Osteocyte (in vitro differentiated cells): ENCODE measurements at regions not wholly inside any gene's neighbourhood (a gene's known extent, or its start where the extent isn't known, plus 50 kb on each side); places are given as distances from the start of the nearest gene placed in this dataset.

Experiments used
- DNase-seq: peaks from one replicate; pipeline ENCODE4 v3.0.0; 2021; ENCODE audit warnings: mixed read lengths; ENCODE audit not compliant: unreplicated experiment; ENCODE audit errors: extremely low spot score
- H3K27ac Mint-ChIP-seq: one replicate; pipeline ENCODE4 v1.8.0; 2021; ENCODE audit warnings: mild to moderate bottlenecking, mixed read lengths; ENCODE audit not compliant: unreplicated experiment
- H3K27me3 Mint-ChIP-seq: one replicate; pipeline ENCODE4 v1.8.0; 2021; ENCODE audit warnings: mixed read lengths; ENCODE audit not compliant: unreplicated experiment
- H3K36me3 Mint-ChIP-seq: one replicate; pipeline ENCODE4 v1.8.0; 2021; ENCODE audit warnings: mixed read lengths; ENCODE audit not compliant: unreplicated experiment
- H3K4me1 Mint-ChIP-seq: one replicate; pipeline ENCODE4 v1.8.0; 2021; ENCODE audit warnings: mixed read lengths; ENCODE audit not compliant: unreplicated experiment
- H3K4me3 Mint-ChIP-seq: one replicate; pipeline ENCODE4 v1.8.0; 2021; ENCODE audit warnings: mild to moderate bottlenecking, moderate library complexity, mixed read lengths; ENCODE audit not compliant: unreplicated experiment
- H3K9me3 Mint-ChIP-seq: one replicate; pipeline ENCODE4 v1.8.0; 2021; ENCODE audit warnings: mixed read lengths; ENCODE audit not compliant: unreplicated experiment
- TF ChIP-seq, protein P1 (sequence below): fragments of 200-600 bp; sonication (generic); IDR thresholded peaks from 2 replicates; pipeline ENCODE4 v1.5.0; 2021; ENCODE audit warnings: antibody characterized with exemption, mild to moderate bottlenecking, moderate library complexity

DNA sequence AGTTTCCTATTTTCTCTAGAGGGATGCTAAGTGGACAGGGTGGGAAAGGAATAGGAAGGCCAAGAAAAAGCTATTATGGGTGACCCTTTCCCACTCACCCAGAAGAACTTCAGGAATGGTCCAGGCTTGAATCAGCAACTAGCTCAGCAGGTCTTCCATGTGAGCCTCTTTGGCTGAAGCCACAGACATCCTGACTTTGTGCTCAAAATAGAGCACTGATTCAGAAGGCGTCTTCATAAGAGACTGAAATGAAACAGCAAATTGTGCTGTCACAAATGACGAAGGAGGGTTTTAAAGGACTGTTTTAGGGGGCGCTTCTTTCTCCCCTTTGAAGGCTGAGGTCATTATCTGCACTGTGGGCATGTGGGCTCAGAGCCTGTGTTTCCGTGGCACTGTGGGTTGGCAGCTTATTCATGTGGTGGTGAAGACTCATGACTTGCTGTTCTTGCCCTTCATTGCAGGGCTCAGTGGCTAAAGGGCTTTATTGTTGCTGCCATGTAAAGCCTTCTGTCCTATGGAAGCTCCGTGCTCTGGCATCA lies 65.8 kb upstream of the NFIL3 start:
- Mint-ChIP-seq H3K27ac (peak overlapping the region; percentile 81), H3K36me3 (no peaks in the 10 kb centered on the region), H3K4me1 (peaks cover 40% of the 10 kb centered on the region), H3K27me3 (no peaks in the 10 kb centered on the region), H3K4me3 (no peak overlapping the region), H3K9me3 (no peaks in the 10 kb centered on the region)
- TF ChIP-seq, protein P1, sequence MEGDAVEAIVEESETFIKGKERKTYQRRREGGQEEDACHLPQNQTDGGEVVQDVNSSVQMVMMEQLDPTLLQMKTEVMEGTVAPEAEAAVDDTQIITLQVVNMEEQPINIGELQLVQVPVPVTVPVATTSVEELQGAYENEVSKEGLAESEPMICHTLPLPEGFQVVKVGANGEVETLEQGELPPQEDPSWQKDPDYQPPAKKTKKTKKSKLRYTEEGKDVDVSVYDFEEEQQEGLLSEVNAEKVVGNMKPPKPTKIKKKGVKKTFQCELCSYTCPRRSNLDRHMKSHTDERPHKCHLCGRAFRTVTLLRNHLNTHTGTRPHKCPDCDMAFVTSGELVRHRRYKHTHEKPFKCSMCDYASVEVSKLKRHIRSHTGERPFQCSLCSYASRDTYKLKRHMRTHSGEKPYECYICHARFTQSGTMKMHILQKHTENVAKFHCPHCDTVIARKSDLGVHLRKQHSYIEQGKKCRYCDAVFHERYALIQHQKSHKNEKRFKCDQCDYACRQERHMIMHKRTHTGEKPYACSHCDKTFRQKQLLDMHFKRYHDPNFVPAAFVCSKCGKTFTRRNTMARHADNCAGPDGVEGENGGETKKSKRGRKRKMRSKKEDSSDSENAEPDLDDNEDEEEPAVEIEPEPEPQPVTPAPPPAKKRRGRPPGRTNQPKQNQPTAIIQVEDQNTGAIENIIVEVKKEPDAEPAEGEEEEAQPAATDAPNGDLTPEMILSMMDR = no peak
- DNase-seq = no peak

DNA sequence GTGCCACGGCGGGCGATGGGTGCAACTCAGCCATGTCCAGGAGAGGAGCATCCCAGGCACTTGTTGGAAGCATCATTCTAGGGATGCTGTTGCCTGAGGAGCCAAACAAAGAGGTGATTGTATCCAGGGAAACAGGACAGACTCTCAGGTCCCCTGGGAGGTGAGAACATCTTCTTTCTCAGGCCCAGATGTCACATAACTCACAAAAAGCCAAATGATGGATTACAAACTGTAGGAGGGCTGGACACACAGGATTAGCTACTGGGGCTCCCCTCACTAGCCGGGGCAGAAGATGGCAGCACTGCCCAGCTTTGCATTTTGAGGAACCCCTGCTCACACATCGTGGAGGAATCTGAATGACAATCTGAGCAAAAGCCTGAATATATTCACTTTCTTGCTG lies 64.7 kb upstream of the NFIL3 start:
- H3K4me3 Mint-ChIP-seq = no peak overlapping the region
- H3K27ac Mint-ChIP-seq = peak overlapping the region; percentile 90
- no peaks in the 10 kb centered on the region for H3K9me3 Mint-ChIP-seq
- peaks cover 46% of the 10 kb centered on the region for H3K4me1 Mint-ChIP-seq
- no peaks in the 10 kb centered on the region for H3K27me3 Mint-ChIP-seq
- no peak for DNase-seq
- TF ChIP-seq, protein P1 = no peak
- no peaks in the 10 kb centered on the region for H3K36me3 Mint-ChIP-seq

DNA sequence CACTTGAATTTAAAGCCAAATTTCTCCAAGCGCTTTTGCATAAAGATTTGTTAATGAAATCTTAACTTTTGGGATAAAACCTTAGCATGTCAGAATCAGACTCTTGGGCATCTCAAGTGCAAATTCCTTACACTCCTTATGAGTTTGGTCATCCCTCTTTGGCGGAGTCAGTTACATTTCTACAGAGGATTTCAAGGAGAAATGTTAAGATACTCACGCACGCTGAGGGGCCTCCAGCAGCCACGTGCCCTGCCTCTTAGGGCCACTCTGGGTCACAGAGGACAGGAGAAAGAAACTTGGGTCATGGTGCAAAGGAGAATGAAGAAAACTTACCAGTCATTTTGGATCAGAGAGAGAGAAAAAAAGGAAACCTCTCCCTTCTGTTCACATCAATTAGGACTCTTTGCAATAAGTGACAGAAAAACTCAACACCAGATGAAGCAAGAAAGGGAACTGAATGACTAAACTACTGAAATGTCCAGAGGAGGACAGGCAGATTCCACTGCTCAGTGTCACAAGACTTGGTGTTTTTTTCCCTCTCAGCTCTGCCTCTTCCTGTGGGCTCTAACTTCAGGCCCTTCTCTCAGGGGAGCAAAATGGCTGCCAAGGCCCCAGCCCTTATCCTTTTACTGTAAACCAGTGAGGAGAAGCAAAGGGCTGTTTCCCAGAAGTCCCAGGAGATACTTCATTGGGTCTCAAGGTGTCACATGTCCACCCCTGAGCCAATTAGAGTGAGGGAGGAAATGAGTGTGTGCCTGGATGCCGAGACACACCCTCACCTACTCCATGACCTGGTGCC lies 63.3 kb upstream of the NFIL3 start:
- Mint-ChIP-seq H3K36me3 (no peaks in the 10 kb centered on the region), H3K27me3 (no peaks in the 10 kb centered on the region), H3K27ac (peak overlapping the region; percentile 90), H3K9me3 (no peaks in the 10 kb centered on the region), H3K4me3 (no peak overlapping the region), H3K4me1 (peaks cover 60% of the 10 kb centered on the region)
- TF ChIP-seq, protein P1 = no peak
- DNase-seq = no peak

GRCh38 chr9:91485006-91485405 lies 61.4 kb upstream of the NFIL3 start:
- Mint-ChIP-seq H3K9me3 (no peaks in the 10 kb centered on the region), H3K27ac (no peak overlapping the region), H3K4me1 (peaks cover 60% of the 10 kb centered on the region), H3K36me3 (no peaks in the 10 kb centered on the region), H3K4me3 (no peak overlapping the region), H3K27me3 (no peaks in the 10 kb centered on the region)
- TF ChIP-seq, protein P1 = no peak
- no peak for DNase-seq

DNA sequence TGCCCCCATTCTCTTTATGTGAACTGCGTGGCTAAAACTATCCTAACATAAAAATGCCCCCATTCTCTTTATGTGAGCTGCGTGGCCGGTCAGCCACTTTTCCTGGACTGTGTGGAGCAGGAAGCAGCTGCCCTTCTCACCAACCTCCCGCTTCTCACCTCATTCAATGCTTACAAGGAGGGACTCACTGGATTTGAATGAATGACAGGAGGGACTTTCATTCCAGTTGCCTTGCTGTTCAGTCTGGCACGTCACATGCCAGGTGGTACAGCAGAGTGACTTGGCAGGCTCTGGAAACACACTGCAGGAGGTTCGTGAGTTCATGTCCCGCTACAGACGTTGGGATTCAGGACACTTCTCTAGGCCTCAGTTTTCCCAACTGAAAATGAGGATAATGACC lies 60.2 kb upstream of the NFIL3 start:
- Mint-ChIP-seq H3K27me3 (no peaks in the 10 kb centered on the region), H3K27ac (peak overlapping the region; percentile 75), H3K9me3 (no peaks in the 10 kb centered on the region), H3K36me3 (no peaks in the 10 kb centered on the region), H3K4me3 (no peak overlapping the region), H3K4me1 (peaks cover 49% of the 10 kb centered on the region)
- TF ChIP-seq, protein P1 = no peak
- no peak for DNase-seq
